Testis (tissue), 2 donors: ENCODE measurements at regions not wholly inside any gene's neighbourhood (a gene's known extent, or its start where the extent isn't known, plus 50 kb on each side); places are given as distances from the start of the nearest gene placed in this dataset.

Experiments used
- DNase-seq: peaks from one replicate; pipeline ENCODE4 v3.0.0-alpha.2; 2019
- H3K27ac ChIP-seq, 2 donors: fragments of 200-600 bp; sonication (generic); one replicate each; pipeline ENCODE4 v1.5.1; 2019
- H3K27me3 ChIP-seq: fragments of 200-600 bp; sonication (generic); one replicate; pipeline ENCODE4 v1.5.1; 2019
- H3K36me3 ChIP-seq: fragments of 200-600 bp; sonication (generic); one replicate; pipeline ENCODE4 v1.5.1; 2017; ENCODE audit warnings: low read depth; ENCODE audit errors: missing control alignments
- H3K4me1 ChIP-seq: fragments of 200-600 bp; sonication (generic); one replicate; pipeline ENCODE4 v1.5.1; 2019
- H3K4me3 ChIP-seq, 2 donors: fragments of 200-600 bp; sonication (generic); one replicate each; pipeline ENCODE4 v1.5.1; 2017 to 2019
- H3K9me3 ChIP-seq: fragments of 200-600 bp; sonication (generic); one replicate; pipeline ENCODE4 v1.5.1; 2017
- POLR2A ChIP-seq: fragments of 450-650 bp; IDR thresholded peaks from one replicate; pipeline ENCODE4 v1.6.1; 2017; ENCODE audit warnings: antibody characterized with exemption, mild to moderate bottlenecking, moderate library complexity
- WGBS, 2 donors: methylation state at CpG; one replicate each; pipeline ENCODE4 v1.1.5; 2018; 5-methylcytosine and 5-hydroxymethylcytosine counted together
- intact Hi-C: fragments of 100-400 bp; cut with DNase I; formaldehyde crosslinking; loops from one replicate; pipeline ENCODE4 v1.15.1; 2023; ENCODE audit warnings: low total_unique reads
- TF ChIP-seq, protein P1 (sequence below), 3 experiments: fragments of 450-650 bp in 2 of 3; fragments of 200-600 bp in 1 of 3; sonication (generic) in 1 of 3; IDR thresholded peaks; one replicate each; pipeline ENCODE4 v1.5.1; 2016 to 2019; ENCODE audit warnings: antibody characterized with exemption in 3 of 3, mild to moderate bottlenecking in 2 of 3, moderate library complexity in 1 of 3

- Histone ChIP-seq H3K27me3 (no peaks in the 10 kb centered on the region), H3K36me3 (no peaks in the 10 kb centered on the region), H3K4me3 (no peak overlapping the region), H3K27ac (no peak overlapping the region), H3K9me3 (no peaks in the 10 kb centered on the region), H3K4me1 (no peaks in the 10 kb centered on the region)
- 95 to 98% methylated on average over 5 of the region's 5 CpGs for WGBS, 2 donors
- intact Hi-C loops: no loop called here
- TF ChIP-seq POLR2A: no peak
- TF ChIP-seq, protein P1, sequence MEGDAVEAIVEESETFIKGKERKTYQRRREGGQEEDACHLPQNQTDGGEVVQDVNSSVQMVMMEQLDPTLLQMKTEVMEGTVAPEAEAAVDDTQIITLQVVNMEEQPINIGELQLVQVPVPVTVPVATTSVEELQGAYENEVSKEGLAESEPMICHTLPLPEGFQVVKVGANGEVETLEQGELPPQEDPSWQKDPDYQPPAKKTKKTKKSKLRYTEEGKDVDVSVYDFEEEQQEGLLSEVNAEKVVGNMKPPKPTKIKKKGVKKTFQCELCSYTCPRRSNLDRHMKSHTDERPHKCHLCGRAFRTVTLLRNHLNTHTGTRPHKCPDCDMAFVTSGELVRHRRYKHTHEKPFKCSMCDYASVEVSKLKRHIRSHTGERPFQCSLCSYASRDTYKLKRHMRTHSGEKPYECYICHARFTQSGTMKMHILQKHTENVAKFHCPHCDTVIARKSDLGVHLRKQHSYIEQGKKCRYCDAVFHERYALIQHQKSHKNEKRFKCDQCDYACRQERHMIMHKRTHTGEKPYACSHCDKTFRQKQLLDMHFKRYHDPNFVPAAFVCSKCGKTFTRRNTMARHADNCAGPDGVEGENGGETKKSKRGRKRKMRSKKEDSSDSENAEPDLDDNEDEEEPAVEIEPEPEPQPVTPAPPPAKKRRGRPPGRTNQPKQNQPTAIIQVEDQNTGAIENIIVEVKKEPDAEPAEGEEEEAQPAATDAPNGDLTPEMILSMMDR (IDR thresholded peaks at IDR 0.05): no peak
- DNase-seq: no peak
These were observed 294.4 kb upstream of the TPM1 start for GRCh38 chr15:62748196-62748595.

- Histone ChIP-seq H3K9me3 (no peaks in the 10 kb centered on the region), H3K4me3 (no peak overlapping the region), H3K27ac (no peak overlapping the region), H3K36me3 (no peaks in the 10 kb centered on the region), H3K27me3 (no peaks in the 10 kb centered on the region), H3K4me1 (no peaks in the 10 kb centered on the region)
- no peak for DNase-seq
- TF ChIP-seq, protein P1 (IDR thresholded peaks at IDR 0.05): no peak
- TF ChIP-seq POLR2A: no peak
- intact Hi-C loops: no loop called here
- WGBS, 2 donors: 87 to 91% methylated on average over 5 of the region's 5 CpGs
These were observed 293.3 kb upstream of the TPM1 start for GRCh38 chr15:62749036-62749815.

GRCh38 chr15:62750471-62750870, 292.1 kb upstream of the TPM1 start:
- H3K27ac ChIP-seq: no peak overlapping the region
- H3K9me3 ChIP-seq: no peaks in the 10 kb centered on the region
- no peak for DNase-seq
- no peaks in the 10 kb centered on the region for H3K36me3 ChIP-seq
- TF ChIP-seq, protein P1 (IDR thresholded peaks at IDR 0.05): no peak
- TF ChIP-seq POLR2A: no peak
- no peaks in the 10 kb centered on the region for H3K27me3 ChIP-seq
- no peaks in the 10 kb centered on the region for H3K4me1 ChIP-seq
- WGBS, 2 donors: 92 to 93% methylated on average over 3 to 4 of the region's 4 CpGs
- intact Hi-C loops: no loop called here
- no peak overlapping the region for H3K4me3 ChIP-seq

- no peaks in the 10 kb centered on the region for H3K4me1 ChIP-seq
- WGBS, 2 donors: 83 to 92% methylated on average over 6 of the region's 6 CpGs
- intact Hi-C loops: no loop called here
- no peaks in the 10 kb centered on the region for H3K27me3 ChIP-seq
- no peak overlapping the region for H3K4me3 ChIP-seq
- TF ChIP-seq, protein P1 (IDR thresholded peaks at IDR 0.05): no peak
- TF ChIP-seq POLR2A: no peak
- DNase-seq: no peak
- no peaks in the 10 kb centered on the region for H3K9me3 ChIP-seq
- H3K36me3 ChIP-seq: no peaks in the 10 kb centered on the region
- H3K27ac ChIP-seq: no peak overlapping the region
These were observed 289.7 kb upstream of the TPM1 start for GRCh38 chr15:62752657-62753517.
